ENCODE measurements at regions not wholly inside any gene's neighbourhood (a gene's known extent, or its start where the extent isn't known, plus 50 kb on each side); places are given as distances from the start of the nearest gene placed in this dataset.

DNA sequence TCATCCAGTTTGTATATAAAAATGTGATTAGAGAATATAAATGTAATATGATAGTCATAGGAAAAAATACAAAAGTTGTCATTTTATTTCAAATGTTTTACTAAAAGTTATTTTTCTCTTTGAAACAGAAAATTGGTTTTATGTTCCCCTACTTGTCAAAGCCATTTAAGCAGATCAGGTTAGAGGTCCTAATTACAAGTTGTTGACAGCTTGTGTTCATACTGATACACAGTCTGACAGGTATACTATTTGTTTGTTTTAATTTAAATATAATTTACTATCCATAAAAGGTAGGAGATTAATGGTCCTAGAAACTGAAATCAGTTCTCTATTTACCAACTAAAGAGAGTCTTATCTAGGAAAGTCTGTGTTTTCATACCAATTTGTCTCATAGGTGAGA, 250.4 kb upstream of the TMEM161B start:
- Histone ChIP-seq H3K36me3 (ENCODE audit: control insufficient read depth in 1 of 2, insufficient read depth in 2 of 2, low read length in 2 of 2) (no peaks in the 10 kb centered on the region), H3K27ac (ENCODE audit: low read depth, low read length) (no peak overlapping the region), H3K4me3 (ENCODE audit: low read depth in 1 of 2, low read length in 2 of 2) (no peak overlapping the region), H3K9ac (ENCODE audit: low read depth in 1 of 2, low read length in 2 of 2) (no peak overlapping the region), H3K9me3 (ENCODE audit: control insufficient read depth in 1 of 2, low read length in 2 of 2) (no peaks in the 10 kb centered on the region), H3K27me3 (ENCODE audit: control insufficient read depth in 1 of 2, insufficient read depth in 2 of 2, low read length in 2 of 2) (no peaks in the 10 kb centered on the region), H3K4me1 (ENCODE audit: control insufficient read depth in 1 of 2, insufficient read depth in 2 of 2, low read length in 2 of 2) (no peaks in the 10 kb centered on the region)

GRCh38 chr5:88518131-88519016, 249.7 kb upstream of the TMEM161B start:
- no peaks in the 10 kb centered on the region for H3K36me3 ChIP-seq (ENCODE audit: control insufficient read depth in 1 of 2, insufficient read depth in 2 of 2, low read length in 2 of 2)
- H3K27ac ChIP-seq (ENCODE audit: low read depth, low read length): no peak overlapping the region
- H3K4me3 ChIP-seq (ENCODE audit: low read depth in 1 of 2, low read length in 2 of 2): no peak overlapping the region
- no peaks in the 10 kb centered on the region for H3K27me3 ChIP-seq (ENCODE audit: control insufficient read depth in 1 of 2, insufficient read depth in 2 of 2, low read length in 2 of 2)
- no peaks in the 10 kb centered on the region for H3K4me1 ChIP-seq (ENCODE audit: control insufficient read depth in 1 of 2, insufficient read depth in 2 of 2, low read length in 2 of 2)
- no peaks in the 10 kb centered on the region for H3K9me3 ChIP-seq (ENCODE audit: control insufficient read depth in 1 of 2, low read length in 2 of 2)
- H3K9ac ChIP-seq (ENCODE audit: low read depth in 1 of 2, low read length in 2 of 2): no peak overlapping the region

DNA sequence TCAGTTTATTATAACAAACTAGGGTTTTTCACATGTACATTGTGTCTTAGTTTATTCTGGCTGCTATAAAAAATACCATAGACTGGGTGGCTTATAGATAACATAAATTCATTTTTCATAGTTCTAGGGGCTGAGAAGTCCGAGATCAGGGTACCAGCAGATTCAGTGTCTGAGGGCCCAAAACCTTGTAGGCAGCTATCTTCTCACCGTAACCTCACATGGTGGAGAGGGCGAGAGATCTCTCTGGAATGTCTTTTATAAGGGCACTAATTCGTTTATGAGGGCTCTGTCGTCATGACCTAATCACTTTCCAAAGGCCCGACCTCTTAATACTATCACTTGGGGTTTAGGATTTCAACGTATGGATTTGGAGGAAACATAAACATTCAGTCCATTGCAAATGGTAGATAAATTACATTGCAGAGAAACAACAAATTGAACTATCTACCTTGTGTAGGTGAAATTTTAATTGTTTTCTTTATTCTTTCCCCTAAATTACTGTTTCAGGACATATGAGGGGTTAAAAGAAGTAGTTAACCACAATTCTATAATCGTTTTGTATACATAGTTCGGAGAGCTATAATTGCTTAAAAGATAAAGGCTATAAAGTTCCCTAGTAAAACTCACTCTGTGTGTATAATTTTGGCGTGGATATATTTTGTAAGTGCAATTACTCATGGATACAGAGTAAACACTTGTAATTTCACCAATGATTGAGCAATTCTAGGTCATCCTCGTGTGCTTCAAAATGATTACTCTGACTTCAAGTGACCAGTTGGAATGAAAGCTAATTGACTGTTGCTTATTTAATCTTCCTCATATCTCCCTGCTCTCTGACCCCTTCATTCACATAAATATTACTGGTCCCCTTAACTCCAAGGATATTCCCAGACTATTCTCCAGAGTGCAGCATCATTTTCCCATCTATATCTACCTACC, 247.5 kb upstream of the TMEM161B start:
- H3K9ac ChIP-seq (ENCODE audit: low read depth in 1 of 2, low read length in 2 of 2): no peak overlapping the region
- no peak overlapping the region for H3K4me3 ChIP-seq (ENCODE audit: low read depth in 1 of 2, low read length in 2 of 2)
- no peaks in the 10 kb centered on the region for H3K9me3 ChIP-seq (ENCODE audit: control insufficient read depth in 1 of 2, low read length in 2 of 2)
- H3K4me1 ChIP-seq (ENCODE audit: control insufficient read depth in 1 of 2, insufficient read depth in 2 of 2, low read length in 2 of 2): no peaks in the 10 kb centered on the region
- no peaks in the 10 kb centered on the region for H3K27me3 ChIP-seq (ENCODE audit: control insufficient read depth in 1 of 2, insufficient read depth in 2 of 2, low read length in 2 of 2)
- H3K36me3 ChIP-seq (ENCODE audit: control insufficient read depth in 1 of 2, insufficient read depth in 2 of 2, low read length in 2 of 2): no peaks in the 10 kb centered on the region
- no peak overlapping the region for H3K27ac ChIP-seq (ENCODE audit: low read depth, low read length)

DNA sequence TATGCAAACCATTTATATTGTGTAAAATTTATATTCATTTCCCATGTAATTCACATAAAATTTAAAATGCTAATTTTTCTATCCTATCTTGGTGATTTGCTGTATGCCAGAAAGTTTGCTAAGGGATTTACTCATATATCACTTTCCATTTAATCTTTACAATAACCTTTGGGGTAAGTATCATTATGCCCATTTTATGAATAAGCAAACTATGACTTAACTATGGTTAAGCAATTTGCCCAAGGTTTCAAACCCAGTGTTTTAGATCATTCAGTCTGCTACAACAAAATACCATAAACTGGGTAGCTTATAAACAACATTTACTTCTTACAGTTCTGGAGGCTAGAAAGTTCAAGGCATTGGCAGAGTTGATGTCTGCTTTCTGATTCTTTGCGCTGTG, 246.4 kb upstream of the TMEM161B start:
- H3K27me3 ChIP-seq (ENCODE audit: control insufficient read depth in 1 of 2, insufficient read depth in 2 of 2, low read length in 2 of 2): no peaks in the 10 kb centered on the region

GRCh38 chr5:88509403-88509802, 240.8 kb upstream of the TMEM161B start:
- Histone ChIP-seq H3K4me1 (ENCODE audit: control insufficient read depth in 1 of 2, insufficient read depth in 2 of 2, low read length in 2 of 2) (no peaks in the 10 kb centered on the region), H3K9me3 (ENCODE audit: control insufficient read depth in 1 of 2, low read length in 2 of 2) (no peaks in the 10 kb centered on the region), H3K27me3 (ENCODE audit: control insufficient read depth in 1 of 2, insufficient read depth in 2 of 2, low read length in 2 of 2) (no peaks in the 10 kb centered on the region), H3K27ac (ENCODE audit: low read depth, low read length) (no peak overlapping the region), H3K9ac (ENCODE audit: low read depth in 1 of 2, low read length in 2 of 2) (no peak overlapping the region), H3K36me3 (ENCODE audit: control insufficient read depth in 1 of 2, insufficient read depth in 2 of 2, low read length in 2 of 2) (no peaks in the 10 kb centered on the region), H3K4me3 (ENCODE audit: low read depth in 1 of 2, low read length in 2 of 2) (no peak overlapping the region)

More for the DNA sequence above, 246.4 kb upstream of the TMEM161B start:
- Histone ChIP-seq H3K36me3 (ENCODE audit: control insufficient read depth in 1 of 2, insufficient read depth in 2 of 2, low read length in 2 of 2) (no peaks in the 10 kb centered on the region), H3K4me1 (ENCODE audit: control insufficient read depth in 1 of 2, insufficient read depth in 2 of 2, low read length in 2 of 2) (no peaks in the 10 kb centered on the region), H3K4me3 (ENCODE audit: low read depth in 1 of 2, low read length in 2 of 2) (no peak overlapping the region), H3K27ac (ENCODE audit: low read depth, low read length) (no peak overlapping the region), H3K9me3 (ENCODE audit: control insufficient read depth in 1 of 2, low read length in 2 of 2) (no peaks in the 10 kb centered on the region), H3K9ac (ENCODE audit: low read depth in 1 of 2, low read length in 2 of 2) (no peak overlapping the region)

DNA sequence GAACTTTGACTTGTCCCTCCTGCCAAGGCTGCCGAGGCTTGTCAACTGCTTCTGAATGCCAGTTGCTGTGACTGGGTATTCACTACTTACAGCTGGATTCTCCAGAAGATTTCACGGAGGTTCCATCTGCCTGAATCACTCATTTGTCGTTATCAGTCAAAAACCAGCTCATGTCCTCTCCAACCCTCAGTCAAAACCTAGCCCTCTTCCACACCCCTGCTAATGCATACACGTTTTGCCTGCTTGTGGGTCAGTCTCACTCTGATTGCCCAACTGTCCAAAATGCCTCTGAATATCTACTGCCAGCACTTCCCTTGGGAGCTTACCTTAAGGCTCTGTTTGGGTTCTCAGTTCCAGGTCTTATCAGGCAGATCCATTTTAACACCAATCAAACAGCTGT, 238.6 kb upstream of the TMEM161B start:
- H3K36me3 ChIP-seq (ENCODE audit: control insufficient read depth in 1 of 2, insufficient read depth in 2 of 2, low read length in 2 of 2): no peaks in the 10 kb centered on the region
- no peaks in the 10 kb centered on the region for H3K27me3 ChIP-seq (ENCODE audit: control insufficient read depth in 1 of 2, insufficient read depth in 2 of 2, low read length in 2 of 2)
- H3K4me1 ChIP-seq (ENCODE audit: control insufficient read depth in 1 of 2, insufficient read depth in 2 of 2, low read length in 2 of 2): no peaks in the 10 kb centered on the region
- H3K27ac ChIP-seq (ENCODE audit: low read depth, low read length): no peak overlapping the region
- H3K9ac ChIP-seq (ENCODE audit: low read depth in 1 of 2, low read length in 2 of 2): no peak overlapping the region
- no peak overlapping the region for H3K4me3 ChIP-seq (ENCODE audit: low read depth in 1 of 2, low read length in 2 of 2)
- no peaks in the 10 kb centered on the region for H3K9me3 ChIP-seq (ENCODE audit: control insufficient read depth in 1 of 2, low read length in 2 of 2)

- H3K4me3 ChIP-seq (ENCODE audit: low read depth in 1 of 2, low read length in 2 of 2): peak overlapping the region in 1 of 2 donors; percentile 80
- no peaks in the 10 kb centered on the region for H3K4me1 ChIP-seq (ENCODE audit: control insufficient read depth in 1 of 2, insufficient read depth in 2 of 2, low read length in 2 of 2)
- no peaks in the 10 kb centered on the region for H3K9me3 ChIP-seq (ENCODE audit: control insufficient read depth in 1 of 2, low read length in 2 of 2)
- no peak overlapping the region for H3K27ac ChIP-seq (ENCODE audit: low read depth, low read length)
- H3K9ac ChIP-seq (ENCODE audit: low read depth in 1 of 2, low read length in 2 of 2): no peak overlapping the region
- no peaks in the 10 kb centered on the region for H3K36me3 ChIP-seq (ENCODE audit: control insufficient read depth in 1 of 2, insufficient read depth in 2 of 2, low read length in 2 of 2)
- H3K27me3 ChIP-seq (ENCODE audit: control insufficient read depth in 1 of 2, insufficient read depth in 2 of 2, low read length in 2 of 2): no peaks in the 10 kb centered on the region
Measured at GRCh38 chr5:88503406-88503805, 234.8 kb upstream of the TMEM161B start.

- H3K9ac ChIP-seq (ENCODE audit: low read depth in 1 of 2, low read length in 2 of 2): peak overlapping the region in 1 of 2 donors; percentile 4
- H3K27ac ChIP-seq (ENCODE audit: low read depth, low read length): no peak overlapping the region
Measured at GRCh38 chr5:88503041-88503345, 234.3 kb upstream of the TMEM161B start.

DNA sequence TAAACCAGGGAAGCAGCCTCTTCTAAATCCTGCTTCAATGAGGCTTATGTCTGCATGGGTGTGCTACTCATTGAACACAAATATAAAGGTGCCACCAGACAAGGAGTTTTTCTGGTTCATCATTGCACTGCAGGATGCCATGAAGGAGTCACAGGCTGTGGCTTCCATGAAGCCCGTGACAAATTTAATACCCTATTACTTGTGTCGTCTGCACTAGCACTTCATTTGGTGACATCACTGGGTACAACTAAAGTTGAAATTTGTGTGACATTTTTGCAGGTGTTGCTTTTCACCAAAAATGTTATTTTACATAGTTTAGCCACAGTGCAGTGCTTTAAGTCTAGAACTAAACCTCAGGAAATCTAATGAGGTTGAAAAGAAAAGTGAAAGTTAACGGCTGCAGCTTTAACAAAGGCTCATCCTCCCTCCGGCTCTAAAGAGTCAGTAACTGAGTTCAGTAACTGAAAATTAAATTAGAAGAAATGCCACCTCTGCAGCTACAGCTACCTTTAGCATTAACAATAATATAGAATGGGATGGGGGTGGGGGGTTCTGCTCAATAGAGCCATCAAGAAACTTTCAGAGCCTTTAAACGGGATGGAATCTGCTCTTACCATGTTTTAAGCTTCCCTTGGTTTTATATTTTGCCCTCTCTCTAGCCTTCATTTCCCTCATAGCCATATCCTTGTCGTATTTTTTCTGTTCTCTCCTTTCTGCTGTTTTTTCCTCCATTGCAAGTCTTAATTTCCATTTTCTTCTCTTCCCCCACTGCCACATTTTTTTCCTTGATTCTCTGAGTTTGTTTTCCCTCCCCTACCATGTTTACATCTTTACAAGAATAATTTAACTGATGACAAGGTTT, 233.8 kb upstream of the TMEM161B start:
- H3K36me3 ChIP-seq (ENCODE audit: control insufficient read depth in 1 of 2, insufficient read depth in 2 of 2, low read length in 2 of 2): no peaks in the 10 kb centered on the region
- no peaks in the 10 kb centered on the region for H3K4me1 ChIP-seq (ENCODE audit: control insufficient read depth in 1 of 2, insufficient read depth in 2 of 2, low read length in 2 of 2)
- peak overlapping the region; percentile 68 to 80 for H3K4me3 ChIP-seq (ENCODE audit: low read depth in 1 of 2, low read length in 2 of 2)
- H3K27ac ChIP-seq (ENCODE audit: low read depth, low read length): no peak overlapping the region
- peak overlapping the region in 1 of 2 donors; percentile 4 for H3K9ac ChIP-seq (ENCODE audit: low read depth in 1 of 2, low read length in 2 of 2)
- no peaks in the 10 kb centered on the region for H3K9me3 ChIP-seq (ENCODE audit: control insufficient read depth in 1 of 2, low read length in 2 of 2)
- H3K27me3 ChIP-seq (ENCODE audit: control insufficient read depth in 1 of 2, insufficient read depth in 2 of 2, low read length in 2 of 2): no peaks in the 10 kb centered on the region

More at GRCh38 chr5:88503041-88503345, 234.3 kb upstream of the TMEM161B start:
- Histone ChIP-seq H3K36me3 (ENCODE audit: control insufficient read depth in 1 of 2, insufficient read depth in 2 of 2, low read length in 2 of 2) (no peaks in the 10 kb centered on the region), H3K4me1 (ENCODE audit: control insufficient read depth in 1 of 2, insufficient read depth in 2 of 2, low read length in 2 of 2) (no peaks in the 10 kb centered on the region), H3K4me3 (ENCODE audit: low read depth in 1 of 2, low read length in 2 of 2) (peak overlapping the region; percentile 68 to 80), H3K27me3 (ENCODE audit: control insufficient read depth in 1 of 2, insufficient read depth in 2 of 2, low read length in 2 of 2) (no peaks in the 10 kb centered on the region), H3K9me3 (ENCODE audit: control insufficient read depth in 1 of 2, low read length in 2 of 2) (no peaks in the 10 kb centered on the region)

Measured in duodenal mucosa (tissue), 2 donors.